Left colon (tissue), 2 donors: ENCODE measurements at regions not wholly inside any gene's neighbourhood (a gene's known extent, or its start where the extent isn't known, plus 50 kb on each side); places are given as distances from the start of the nearest gene placed in this dataset.
"Not testable (repeated sequence)": the region's sequence is repeated elsewhere in the genome, so short reads cannot be mapped to it uniquely, and the experiment has no call there.

Experiments used
- ATAC-seq: fragments of 200-7000 bp; cut with Tn5 transposase; one replicate; pipeline ENCODE4 v1.9.1; 2020; ENCODE audit warnings: mild to moderate bottlenecking, moderate library complexity
- DNase-seq, 2 donors: peaks; one replicate each; pipeline ENCODE4 v3.0.0-alpha.2; 2020
- intact Hi-C, 2 donors: fragments of 100-400 bp; cut with DNase I in 1 of 2; cut with micrococcal nuclease in 1 of 2; formaldehyde crosslinking; loops; one replicate each; pipeline versions ENCODE4 v1.11.2 to v1.14.0; 2022; cut with DNase I, micrococcal nuclease
- donor health status: DM: no; HTN: no; CAD: no.
- donor health status: DM: yes; HTN: yes; CAD: no.

DNA sequence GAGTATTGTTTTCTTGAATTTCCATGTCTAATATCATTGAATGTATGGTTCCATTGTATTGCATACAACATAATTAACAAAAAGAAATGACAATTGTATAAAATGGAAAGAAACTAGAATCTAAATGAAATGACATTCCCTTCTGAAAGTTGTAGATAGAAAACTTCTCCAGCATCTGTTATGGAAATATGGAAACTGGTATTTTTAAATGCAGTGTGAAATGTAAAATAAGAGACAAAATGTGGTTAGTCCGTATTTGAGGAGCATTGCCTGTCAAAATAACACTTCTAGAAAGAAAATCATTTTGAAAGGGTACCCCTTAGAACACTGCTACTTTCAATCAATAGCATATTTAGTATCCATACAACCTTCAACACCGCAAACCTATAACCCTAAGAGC lies 286.3 kb upstream of the CELF2 start:
- DNase-seq (no peak), ATAC-seq (no peak)
- intact Hi-C loops: no loop called here

DNA sequence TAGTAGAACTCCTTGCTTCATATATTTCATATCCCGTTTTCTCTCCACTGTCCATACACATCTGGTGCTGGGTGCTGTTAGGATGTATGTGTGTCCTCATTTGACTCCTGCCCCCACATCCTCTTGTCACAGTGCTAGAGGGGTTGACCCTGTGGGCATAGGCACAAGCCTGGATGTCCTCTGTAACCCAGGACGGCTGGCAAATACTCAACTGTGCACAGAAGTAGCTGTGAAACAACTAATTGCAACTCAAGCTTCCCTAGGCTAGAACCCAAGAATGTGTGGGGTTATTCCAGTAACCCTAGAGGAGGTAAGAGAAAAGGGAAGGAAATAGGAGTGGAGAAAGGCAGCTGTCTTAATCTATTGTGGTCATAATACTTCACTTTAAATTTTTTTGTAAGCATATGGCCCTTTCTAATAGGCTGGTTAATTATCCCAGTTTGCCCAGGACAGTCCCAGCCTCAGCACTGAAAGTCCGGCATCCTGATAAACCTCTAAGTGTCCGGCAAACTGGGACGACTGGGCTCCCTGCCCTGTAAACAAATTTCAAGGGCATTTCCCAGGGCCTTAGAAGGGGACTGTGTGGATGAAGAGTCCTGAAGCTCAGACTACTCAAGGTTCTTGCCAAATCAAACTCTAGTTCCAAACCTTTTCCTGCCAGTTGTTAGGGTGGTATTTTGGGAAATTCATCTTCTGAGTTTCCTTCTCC lies 283.2 kb upstream of the CELF2 start:
- intact Hi-C loops: no loop called here
- ATAC-seq (no peak), DNase-seq (no peak)

DNA sequence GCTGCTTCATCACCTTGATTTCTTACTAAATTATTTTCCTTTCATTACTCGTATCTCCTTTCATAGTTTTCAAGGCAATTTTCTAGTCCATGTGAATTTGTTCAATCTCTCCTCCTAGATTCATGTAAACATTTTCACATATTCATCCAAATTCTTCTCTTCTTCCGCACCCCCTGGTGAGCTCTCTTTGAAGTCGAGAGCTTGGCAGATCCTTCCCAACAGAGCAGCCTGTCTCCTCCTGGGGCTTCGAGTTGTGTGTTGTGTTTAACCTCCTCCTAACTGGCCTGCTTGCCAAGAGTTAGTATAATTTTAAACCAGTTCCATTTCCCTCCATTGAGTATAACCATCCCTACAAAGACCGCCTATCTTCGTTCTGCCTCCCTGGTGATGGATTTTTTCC lies 272.4 kb upstream of the CELF2 start:
- DNase-seq (no peak), ATAC-seq (no peak)
- intact Hi-C loops: no loop called here

DNA sequence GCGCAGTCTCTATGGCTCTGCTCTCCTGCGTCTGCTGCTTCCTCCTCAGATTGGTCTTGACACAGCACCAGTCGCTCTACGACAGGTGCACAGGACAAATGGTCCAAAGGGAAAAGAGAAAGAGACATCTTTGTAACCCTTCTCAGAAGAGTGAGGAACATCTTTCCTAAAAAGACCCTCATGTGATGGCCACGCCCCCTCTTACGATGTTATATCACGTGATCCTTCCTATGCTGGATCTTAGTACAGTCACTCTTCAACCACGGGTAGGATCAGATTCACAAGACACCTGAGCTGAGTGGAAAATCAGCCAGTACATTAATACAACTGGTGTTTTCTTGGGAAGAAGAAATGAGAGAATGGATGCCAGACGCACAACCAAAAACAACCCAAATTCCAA lies 262.2 kb upstream of the CELF2 start:
- ATAC-seq: no peak
- no peak for DNase-seq
- intact Hi-C loops: no loop called here

DNA sequence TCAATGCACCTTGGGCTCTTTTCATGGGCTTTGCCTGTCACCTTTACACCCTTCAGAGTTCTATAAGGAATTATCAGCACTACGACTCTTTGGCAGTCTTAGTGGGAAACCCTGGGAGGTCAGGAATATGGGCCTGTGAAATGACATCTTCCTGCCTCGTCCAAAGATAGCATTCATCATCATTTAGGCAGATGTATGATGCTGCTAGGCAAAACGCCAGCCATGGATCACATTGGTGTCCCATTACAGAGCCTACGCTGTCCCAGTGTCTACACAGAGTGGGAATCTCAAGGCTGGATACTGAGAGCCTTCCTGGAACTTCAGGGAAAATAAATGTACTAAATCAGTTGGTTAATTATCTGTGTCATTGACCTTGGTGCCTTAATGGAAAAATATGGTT lies 259.4 kb upstream of the CELF2 start:
- ATAC-seq (no peak), DNase-seq (no peak)
- intact Hi-C loops: no loop called here

DNA sequence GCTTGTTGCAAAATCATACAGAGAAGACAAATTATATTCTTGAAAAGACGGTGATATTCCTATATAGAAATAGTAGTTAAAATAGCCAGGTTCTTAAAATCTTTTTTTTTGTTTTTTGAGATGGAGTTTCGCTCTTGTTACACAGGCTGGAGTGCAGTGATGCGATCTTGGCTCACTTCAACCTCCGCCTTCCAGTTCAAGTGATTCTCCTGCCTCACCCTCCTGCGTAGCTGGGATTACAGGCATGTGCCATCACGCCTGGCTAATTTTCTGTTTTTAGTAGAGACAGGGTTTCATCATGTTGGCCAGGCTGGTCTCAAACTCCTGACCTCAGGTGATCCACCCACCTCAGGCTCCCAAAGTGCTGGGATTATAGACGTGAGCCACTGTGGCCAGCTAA lies 257.9 kb upstream of the CELF2 start:
- intact Hi-C loops, DNase-seq, ATAC-seq: not testable (repeated sequence)

DNA sequence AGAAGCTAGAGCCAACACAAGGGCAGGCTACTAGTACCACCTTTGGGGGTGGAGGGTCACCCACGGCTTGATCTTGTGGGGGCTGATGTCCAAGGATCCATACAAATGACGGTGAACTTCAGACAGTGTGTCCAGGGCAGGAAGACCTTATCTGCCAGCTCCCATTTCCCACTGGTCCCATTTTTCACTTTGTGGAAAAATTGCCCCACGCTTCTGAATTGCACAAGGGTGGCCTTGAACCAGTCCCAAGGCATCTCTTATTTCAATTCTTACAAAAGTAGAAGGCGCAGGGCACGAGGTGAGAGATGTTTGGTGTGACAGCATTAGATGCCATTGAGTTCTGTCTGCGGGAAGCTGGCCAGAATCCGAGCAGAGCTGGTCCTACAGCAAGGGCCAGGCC lies 252.7 kb upstream of the CELF2 start:
- intact Hi-C loops: no loop called here
- no peak for ATAC-seq
- DNase-seq: no peak

DNA sequence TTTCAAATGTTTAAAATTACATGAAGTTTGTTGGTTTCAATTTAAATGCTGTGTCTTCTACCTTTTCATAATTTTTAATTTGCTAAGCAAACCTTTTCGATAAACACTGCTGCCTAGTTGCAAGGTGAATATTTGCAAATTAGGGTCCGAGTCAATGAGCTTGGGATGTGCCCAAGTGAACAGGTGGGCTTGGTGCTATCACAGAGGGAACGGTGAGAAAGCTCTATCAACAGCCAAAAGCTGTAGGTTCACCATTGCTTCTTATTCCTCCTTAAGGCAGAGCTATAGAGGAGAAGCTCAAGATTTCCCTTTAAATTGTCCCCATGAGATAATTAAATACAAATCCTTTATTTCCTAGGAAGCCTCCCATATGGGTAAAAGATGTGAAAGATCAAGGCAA lies 245.3 kb upstream of the CELF2 start:
- intact Hi-C loops: no loop called here
- DNase-seq (no peak), ATAC-seq (no peak)

DNA sequence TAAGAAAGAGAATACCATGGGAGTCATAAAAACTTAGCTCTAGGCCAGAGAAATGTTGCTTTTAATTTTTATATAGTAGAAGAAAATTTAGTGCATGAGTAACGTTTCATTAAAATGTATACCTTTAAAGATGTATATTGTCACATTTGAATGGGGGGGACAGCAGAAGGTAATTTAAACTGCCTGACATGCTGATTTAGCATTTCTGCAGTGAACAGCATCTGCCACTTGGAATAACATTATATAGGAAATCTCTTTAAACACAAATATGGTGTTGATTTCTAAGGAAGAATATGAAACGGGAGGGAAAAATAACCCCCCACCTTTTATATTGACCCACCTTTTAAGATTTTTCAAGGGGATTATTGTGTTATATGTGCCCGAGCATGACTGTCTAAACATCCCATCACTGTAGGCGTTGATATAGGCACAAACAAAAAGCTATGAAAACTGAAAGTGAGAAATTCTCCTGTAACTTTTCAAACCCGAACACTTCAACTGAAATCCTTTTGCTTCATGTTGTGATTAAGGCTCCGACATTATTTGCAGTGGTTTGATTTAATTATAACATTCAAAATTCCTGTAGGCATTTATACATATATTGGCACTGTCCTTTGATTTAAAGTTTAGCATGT lies 244.7 kb upstream of the CELF2 start:
- intact Hi-C loops: no loop called here
- DNase-seq (no peak), ATAC-seq (no peak)

DNA sequence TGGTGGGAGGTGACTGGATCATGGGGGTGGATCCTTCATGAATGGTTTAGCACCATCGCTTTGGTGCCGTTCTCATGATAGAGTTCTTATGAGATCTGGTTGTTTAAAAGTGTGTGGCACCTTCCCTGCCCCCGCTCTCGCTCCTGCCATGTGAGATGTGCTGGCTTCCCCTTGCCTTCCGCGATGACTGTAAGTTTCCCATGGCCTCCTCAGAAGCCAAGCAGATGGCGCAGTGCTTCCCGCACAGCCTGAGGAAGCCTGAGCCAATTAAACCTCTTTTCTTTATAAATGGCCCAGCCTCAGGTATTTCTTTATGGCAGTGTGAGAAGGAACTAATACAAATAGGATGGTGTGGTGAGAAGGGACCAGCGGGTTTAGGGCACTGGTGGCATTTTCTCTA lies 243.3 kb upstream of the CELF2 start:
- ATAC-seq (no peak), DNase-seq (no peak)

DNA sequence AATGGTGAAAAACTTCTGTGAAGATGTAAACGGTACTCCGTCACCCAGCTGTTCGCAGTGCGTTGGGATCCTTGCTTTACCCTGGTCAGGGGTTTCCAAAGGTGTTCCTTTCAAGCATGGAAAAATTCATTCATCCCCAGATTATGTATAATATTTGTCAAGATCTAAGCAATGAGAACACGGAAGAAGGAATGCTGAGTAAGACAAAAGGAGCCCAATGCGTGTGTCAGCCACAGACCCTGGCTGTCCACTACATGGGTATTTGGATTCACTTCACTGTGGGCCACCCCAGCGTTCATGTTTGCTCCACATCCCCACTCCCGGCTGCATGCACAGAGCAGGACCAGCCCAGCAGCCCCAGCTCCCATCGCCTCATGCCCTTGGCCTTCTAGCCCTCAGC lies 241.3 kb upstream of the CELF2 start:
- intact Hi-C loops: no loop called here
- no peak for DNase-seq
- no peak for ATAC-seq

More for the DNA sequence above, 243.3 kb upstream of the CELF2 start:
- intact Hi-C loops: no loop called here

DNA sequence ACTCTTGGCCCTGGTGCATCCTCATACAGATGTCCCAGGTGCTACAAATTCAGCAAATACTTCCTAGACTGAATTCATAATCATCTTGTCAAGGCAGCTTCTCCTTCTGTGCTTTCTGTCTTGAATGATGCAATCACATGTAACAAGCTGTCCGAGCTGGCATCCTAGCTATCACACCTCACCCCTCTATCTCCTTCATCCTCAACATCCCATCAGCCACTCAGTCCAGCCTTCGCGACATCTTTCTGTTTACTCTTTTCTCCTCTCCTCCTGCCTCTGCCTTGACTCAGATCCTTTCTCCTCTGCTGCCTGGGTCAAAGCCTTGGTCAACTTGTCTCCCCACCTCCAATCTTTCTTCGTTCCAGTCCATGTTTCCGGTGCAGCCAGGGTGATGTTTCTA lies 240.4 kb upstream of the CELF2 start:
- no peak for DNase-seq
- intact Hi-C loops: no loop called here
- ATAC-seq: no peak

DNA sequence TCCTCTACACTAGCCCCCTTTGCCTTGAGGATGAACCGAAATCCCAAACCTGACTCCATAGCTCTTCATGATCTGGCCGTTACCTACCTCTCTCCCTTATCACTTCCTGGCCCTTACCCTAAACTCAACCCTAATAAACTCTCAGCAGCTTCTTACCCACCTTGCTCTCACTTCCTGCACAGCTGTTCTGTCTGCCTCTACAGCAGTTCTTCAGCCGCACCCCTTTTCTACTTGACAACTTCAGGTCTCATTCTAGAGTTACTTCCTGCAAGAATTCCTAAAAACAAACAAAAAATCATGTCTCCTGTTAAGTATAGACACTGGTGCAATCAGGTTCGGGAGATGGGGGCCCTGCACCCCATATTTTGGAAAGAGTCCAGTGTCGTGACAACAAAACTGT lies 239.9 kb upstream of the CELF2 start:
- ATAC-seq (no peak), DNase-seq (no peak)
- intact Hi-C loops: no loop called here

DNA sequence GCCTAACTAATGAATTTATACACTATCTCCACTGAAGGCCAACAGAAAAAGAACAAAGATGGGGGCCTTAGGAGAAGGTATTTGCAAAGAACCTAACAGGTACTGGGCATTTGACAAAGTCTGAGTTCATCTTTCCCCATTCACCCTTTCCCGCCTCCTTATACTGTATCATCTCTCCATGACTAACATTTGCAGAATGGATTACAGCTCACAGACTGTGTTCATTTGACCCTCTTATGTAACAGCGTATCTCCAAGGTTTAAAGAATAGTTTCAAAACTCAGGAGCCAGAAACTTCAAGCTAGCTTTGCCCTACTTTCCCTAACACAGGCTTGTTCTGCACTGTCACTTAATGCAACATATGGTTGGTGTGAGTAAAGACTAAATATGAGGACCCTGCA lies 238.7 kb upstream of the CELF2 start:
- no peak for ATAC-seq
- no peak for DNase-seq
- intact Hi-C loops: no loop called here

DNA sequence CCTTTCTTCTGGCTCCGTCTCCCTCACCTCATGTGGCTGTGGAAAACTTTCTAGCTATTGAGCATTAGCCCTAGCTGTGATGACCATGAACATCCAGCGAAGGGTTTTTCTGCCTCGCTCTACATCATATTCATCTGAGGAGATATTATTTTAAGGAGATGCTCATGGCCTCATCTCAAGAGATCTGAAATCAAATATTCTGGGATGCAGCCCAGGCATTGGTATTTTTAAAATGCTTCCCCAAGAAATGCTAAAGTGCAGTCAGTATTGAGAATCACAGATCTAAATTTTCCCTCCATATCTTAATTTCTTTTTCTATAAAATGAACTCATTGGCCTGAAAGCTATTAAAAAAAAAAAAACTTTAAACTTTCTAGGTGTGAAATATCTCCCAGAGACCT lies 238.2 kb upstream of the CELF2 start:
- DNase-seq (no peak), ATAC-seq (no peak)
- intact Hi-C loops: no loop called here

DNA sequence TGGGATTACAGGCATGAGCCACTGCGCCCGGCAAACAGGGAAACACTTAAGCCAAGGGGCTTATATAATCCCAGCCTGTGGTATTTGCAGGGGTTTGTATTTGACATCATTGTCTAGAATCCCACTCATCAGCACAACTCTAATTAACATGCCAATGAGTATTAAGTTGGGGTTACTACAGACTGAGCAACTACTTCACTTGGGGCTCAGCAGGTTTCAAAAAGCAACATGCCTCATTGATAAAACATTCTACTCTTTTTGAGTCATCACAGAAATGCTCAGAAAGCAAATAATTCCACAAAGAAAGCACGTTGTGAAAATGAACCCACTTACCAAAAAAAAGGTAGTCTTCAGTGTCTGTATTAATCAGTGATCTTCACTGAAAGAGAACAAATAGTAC lies 236.9 kb upstream of the CELF2 start:
- ATAC-seq (no peak), DNase-seq (no peak)
- intact Hi-C loops: no loop called here

DNA sequence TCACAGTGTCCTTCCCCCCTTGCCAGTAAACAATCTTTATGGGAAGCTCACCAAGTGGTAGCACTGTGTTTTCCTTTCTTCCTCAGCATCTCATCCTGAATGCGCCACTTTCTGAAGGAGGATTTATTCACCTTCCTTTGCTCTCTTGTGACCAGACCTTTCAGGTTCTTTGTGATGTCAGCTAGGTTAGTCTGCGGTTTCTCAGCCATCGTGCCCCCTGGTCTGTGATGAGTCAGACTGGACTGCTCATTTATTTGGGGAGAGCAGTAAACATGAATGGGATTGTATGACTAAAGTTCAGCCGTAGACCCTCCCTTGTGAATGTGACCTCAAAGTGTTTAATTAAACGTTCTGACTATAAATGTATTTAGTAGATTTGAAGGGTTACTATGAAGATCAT lies 235.1 kb upstream of the CELF2 start:
- intact Hi-C loops: no loop called here
- DNase-seq: no peak
- ATAC-seq: no peak

DNA sequence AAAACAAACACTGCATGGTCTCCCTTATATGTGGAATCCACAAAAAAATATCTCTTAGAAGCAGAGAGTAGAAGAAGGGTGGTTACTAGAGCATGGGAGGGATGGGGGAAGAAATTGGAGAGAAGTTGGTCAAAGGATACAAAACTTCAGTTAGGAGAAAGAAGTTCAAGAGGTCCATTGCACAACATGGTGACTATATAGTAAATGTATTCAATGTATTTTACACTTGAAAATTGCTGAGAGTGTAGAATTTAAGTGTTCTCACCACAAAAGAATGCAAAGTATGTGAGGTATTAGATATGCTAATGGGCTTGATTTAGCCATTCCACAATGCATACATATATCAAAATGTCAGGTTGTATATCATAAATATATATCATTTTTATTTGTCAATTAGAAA lies 232.0 kb upstream of the CELF2 start:
- DNase-seq (no peak), ATAC-seq (no peak)
- intact Hi-C loops: no loop called here

DNA sequence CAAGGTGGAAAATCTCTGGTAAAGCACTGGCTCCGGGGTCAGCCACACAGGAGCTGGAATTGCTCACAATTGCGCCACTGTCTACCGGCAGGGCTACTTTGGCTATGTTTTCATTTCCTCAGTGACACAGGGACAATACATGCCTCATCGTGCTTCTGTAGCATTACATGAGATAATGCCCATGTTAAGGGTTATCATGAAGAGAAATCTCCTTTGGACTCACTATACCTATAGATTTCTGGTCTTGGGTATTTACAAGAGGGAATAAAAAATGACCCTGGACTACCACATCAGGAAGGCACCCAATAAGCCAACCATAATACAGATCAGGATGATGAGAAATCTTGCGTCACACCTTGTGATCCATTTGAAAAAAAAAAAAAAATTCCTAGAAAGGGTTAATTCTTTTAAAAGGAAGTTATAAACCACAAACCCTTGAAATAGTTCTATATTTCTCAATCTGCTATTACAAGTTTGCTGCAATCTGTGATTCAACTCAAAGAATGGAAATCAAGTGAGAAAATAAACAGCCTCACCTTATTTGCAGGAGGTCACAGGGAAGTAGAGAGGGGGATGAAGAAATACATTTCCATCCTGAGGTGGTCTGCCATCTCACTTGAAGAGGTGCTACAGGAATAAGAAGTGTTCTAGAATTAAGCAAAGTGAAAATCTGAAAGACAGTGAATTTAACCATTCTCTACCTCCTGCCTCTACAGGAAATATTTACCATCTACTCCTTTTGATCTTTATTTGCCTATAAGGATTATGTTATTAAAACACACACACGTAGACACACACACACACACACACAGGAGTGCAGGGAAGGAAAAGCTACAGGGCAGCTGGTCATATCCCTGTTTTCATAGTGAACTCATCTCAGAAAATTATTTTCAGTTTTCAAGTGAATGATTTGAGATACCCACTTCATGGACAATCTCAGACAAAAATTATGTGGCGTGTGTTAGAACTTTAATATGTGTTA lies 231.3 kb upstream of the CELF2 start:
- ATAC-seq (no peak), DNase-seq (no peak)
- intact Hi-C loops: no loop called here

DNA sequence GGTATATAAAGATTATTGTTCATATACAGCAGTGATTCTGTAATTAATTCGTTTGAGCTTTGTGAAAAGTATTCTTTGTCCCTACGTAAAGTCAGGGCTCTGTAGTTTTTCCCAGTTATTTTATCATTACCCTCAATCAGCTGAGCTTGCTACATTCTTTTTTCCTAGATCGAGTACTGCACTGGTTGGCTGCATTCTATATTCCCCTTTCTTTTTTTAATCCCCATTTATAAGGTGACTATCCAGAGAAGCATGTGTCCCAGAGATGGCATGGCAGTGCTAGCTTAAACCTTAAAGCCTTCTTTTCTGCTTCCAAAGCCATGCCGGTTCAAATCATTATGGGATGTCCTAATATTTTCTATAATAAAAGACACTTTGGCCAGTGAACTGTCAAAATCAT lies 230.1 kb upstream of the CELF2 start:
- intact Hi-C loops: no loop called here
- no peak for DNase-seq
- no peak for ATAC-seq
